Kidney (tissue), 13 donors: ENCODE measurements at regions not wholly inside any gene's neighbourhood (a gene's known extent, or its start where the extent isn't known, plus 50 kb on each side); places are given as distances from the start of the nearest gene placed in this dataset.

ENCODE experiments used
- DNase-seq, 5 donors: peaks; one replicate each; pipeline ENCODE4 v3.0.0-alpha.2; 2013 to 2020
- FAIRE-seq: peaks from 2 replicates; lab custom pipeline; 2012; peaks lifted over from hg19 to GRCh38; lab: Jason Lieb, UNC
- H3K27ac ChIP-seq, 2 donors: one replicate each; pipeline ENCODE4 v1.7.0; 2013; ENCODE audit warnings: low read depth in 2 of 2, low read length in 2 of 2, inconsistent platforms in 1 of 2
- H3K27me3 ChIP-seq: one replicate; pipeline ENCODE4 v1.7.1; 2013; ENCODE audit warnings: low read length, inconsistent platforms; ENCODE audit not compliant: control insufficient read depth, insufficient read depth
- H3K36me3 ChIP-seq, 3 donors: one replicate each; pipeline versions ENCODE4 v1.7.0 to v1.7.1; 2013; ENCODE audit warnings: low read length in 3 of 3, control low read depth in 1 of 3, inconsistent platforms in 1 of 3; ENCODE audit not compliant: insufficient read depth in 3 of 3, control insufficient read depth in 2 of 3
- H3K4me1 ChIP-seq, 3 donors: one replicate each; pipeline versions ENCODE4 v1.7.0 to v1.7.1; 2013; ENCODE audit warnings: low read length in 3 of 3, inconsistent platforms in 1 of 3, low read depth in 1 of 3; ENCODE audit not compliant: control insufficient read depth in 2 of 3, insufficient read depth in 2 of 3
- H3K4me3 ChIP-seq, 3 donors: one replicate each; pipeline versions ENCODE4 v1.7.0 to v1.8.1; 2013; ENCODE audit warnings: low read length in 3 of 3, control low read depth in 1 of 3, inconsistent platforms in 1 of 3
- H3K9ac ChIP-seq, 3 donors: one replicate each; pipeline versions ENCODE4 v1.7.0 to v1.7.1; 2013; ENCODE audit warnings: low read length in 3 of 3, control low read depth in 1 of 3, inconsistent platforms in 1 of 3
- H3K9me3 ChIP-seq, 3 donors: one replicate each; pipeline versions ENCODE4 v1.7.0 to v1.7.1; 2013; ENCODE audit warnings: low read length in 3 of 3, control low read depth in 1 of 3, inconsistent platforms in 1 of 3; ENCODE audit not compliant: control insufficient read depth in 2 of 3, insufficient read depth in 1 of 3
- intact Hi-C: fragments of 100-400 bp; cut with DNase I; formaldehyde crosslinking; loops from one replicate; pipeline ENCODE4 v1.11.1; 2022
- TF ChIP-seq, protein P1 (sequence below): IDR thresholded peaks from 3 replicates; pipeline ENCODE4 v1.5.1; 2012; ENCODE audit warnings: mild to moderate bottlenecking, moderate library complexity, borderline replicate concordance; ENCODE audit not compliant: insufficient read depth; ENCODE audit errors: extremely low read depth
- donor health status: control.
- donor health status: control.
- donor health status: control.
- donor health status: control.
- donor health status: control.
- donor health status: DM: yes; HTN: yes; CAD: no.
- donor health status: Normal renal cell carcinoma (clear cell type).

DNA sequence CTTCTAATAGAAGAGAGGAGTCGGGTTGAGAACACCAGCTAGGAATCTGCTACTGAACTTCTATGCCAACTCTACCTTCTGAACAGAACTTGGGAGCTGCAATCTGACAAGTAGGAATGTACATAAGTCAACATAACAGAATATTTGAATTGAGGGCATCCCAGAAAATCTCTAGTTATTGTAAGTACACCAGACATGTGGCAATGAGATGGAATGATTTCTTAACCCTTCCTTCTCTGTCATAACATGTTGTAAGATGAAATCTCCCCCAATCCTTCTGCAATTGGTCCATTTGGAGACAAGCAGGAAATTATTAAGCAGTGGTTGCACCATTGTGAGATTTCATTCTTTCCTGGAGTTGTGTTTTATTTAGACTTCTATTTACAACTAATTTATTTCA lies 68.7 kb upstream of the TMPO start:
- H3K27me3 ChIP-seq, result no peaks in the 10 kb centered on the region
- no peaks in the 10 kb centered on the region for H3K36me3 ChIP-seq
- no peak overlapping the region for H3K4me3 ChIP-seq
- DNase-seq (no peak), FAIRE-seq (no peak)
- intact Hi-C loops, result no loop called here
- no peak overlapping the region for H3K27ac ChIP-seq
- TF ChIP-seq, protein P1, sequence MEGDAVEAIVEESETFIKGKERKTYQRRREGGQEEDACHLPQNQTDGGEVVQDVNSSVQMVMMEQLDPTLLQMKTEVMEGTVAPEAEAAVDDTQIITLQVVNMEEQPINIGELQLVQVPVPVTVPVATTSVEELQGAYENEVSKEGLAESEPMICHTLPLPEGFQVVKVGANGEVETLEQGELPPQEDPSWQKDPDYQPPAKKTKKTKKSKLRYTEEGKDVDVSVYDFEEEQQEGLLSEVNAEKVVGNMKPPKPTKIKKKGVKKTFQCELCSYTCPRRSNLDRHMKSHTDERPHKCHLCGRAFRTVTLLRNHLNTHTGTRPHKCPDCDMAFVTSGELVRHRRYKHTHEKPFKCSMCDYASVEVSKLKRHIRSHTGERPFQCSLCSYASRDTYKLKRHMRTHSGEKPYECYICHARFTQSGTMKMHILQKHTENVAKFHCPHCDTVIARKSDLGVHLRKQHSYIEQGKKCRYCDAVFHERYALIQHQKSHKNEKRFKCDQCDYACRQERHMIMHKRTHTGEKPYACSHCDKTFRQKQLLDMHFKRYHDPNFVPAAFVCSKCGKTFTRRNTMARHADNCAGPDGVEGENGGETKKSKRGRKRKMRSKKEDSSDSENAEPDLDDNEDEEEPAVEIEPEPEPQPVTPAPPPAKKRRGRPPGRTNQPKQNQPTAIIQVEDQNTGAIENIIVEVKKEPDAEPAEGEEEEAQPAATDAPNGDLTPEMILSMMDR, result no peak
- H3K9me3 ChIP-seq, result no peaks in the 10 kb centered on the region
- H3K4me1 ChIP-seq, result no peaks in the 10 kb centered on the region
- no peak overlapping the region for H3K9ac ChIP-seq

DNA sequence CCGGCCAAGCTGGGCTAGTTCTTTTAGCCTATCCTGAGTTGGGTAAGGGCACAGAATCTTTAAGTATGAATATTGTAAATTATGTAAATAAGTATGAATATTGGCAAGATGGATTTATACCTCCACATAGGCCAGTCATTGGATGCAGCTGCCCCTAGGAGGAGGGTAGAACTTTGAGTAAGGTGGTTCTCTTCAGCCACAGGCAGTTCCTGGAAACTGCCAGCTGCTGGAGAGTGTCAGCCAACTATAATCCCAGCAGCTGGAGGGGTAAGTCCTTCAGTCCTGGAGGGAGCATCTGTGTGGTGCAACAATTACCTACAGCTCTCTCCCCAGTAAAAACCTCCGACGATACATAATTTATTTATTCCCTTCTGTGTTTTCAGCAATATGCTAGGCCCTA lies 65.8 kb upstream of the TMPO start:
- no peaks in the 10 kb centered on the region for H3K27me3 ChIP-seq
- H3K9ac ChIP-seq, result no peak overlapping the region
- no peaks in the 10 kb centered on the region for H3K36me3 ChIP-seq
- no peaks in the 10 kb centered on the region for H3K9me3 ChIP-seq
- H3K4me3 ChIP-seq, result no peak overlapping the region
- intact Hi-C loops, result no loop called here
- no peak overlapping the region for H3K27ac ChIP-seq
- FAIRE-seq (no peak), DNase-seq (no peak)
- no peaks in the 10 kb centered on the region for H3K4me1 ChIP-seq
- TF ChIP-seq, protein P1, result no peak

DNA sequence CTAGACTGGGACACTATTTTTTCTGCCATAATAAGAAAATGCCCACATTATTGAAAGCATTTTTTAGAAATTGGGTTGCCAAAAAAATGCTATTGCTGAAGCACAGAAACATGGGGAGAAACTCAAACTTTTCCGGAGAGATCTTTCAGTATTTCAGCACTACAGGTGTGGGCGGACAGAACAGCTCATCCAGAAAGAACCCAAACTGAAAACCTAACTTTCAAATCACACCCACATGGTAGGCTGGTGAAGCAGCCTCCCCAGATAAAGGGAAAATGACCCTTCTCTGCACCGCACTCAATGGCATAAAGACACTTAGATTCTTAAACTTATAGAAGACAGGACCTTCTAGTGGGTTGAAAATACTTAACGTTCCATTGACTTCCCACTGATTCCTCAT lies 62.3 kb upstream of the TMPO start:
- no peak for FAIRE-seq
- Histone ChIP-seq H3K4me3 (no peak overlapping the region), H3K4me1 (peaks cover 0 to 3% (median 0%) of the 10 kb centered on the region in 3 donors), H3K9ac (no peak overlapping the region), H3K27ac (no peak overlapping the region), H3K36me3 (no peaks in the 10 kb centered on the region), H3K27me3 (no peaks in the 10 kb centered on the region), H3K9me3 (no peaks in the 10 kb centered on the region)
- no peak for DNase-seq
- intact Hi-C loops, result no loop called here
- TF ChIP-seq, protein P1, result no peak

DNA sequence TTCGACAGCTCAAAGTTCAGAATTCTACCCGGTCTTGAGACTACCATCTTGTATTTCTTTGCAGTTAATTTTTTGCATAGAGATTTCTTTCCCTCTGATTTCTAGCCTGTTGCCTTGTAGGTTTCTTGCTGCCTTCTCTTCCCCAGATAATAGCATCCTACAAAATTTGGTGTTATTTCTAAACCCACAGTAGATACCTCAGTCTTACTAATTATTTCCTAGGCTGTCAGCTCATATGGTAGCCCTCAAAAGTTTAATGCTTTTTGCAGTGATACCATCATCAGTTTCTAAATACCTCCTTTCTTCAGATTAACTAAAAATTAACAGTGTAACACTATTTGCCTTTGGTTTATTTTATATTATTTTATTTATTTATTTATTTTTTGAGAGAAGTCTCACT lies 61.9 kb upstream of the TMPO start:
- TF ChIP-seq, protein P1, result no peak
- no peak overlapping the region for H3K4me3 ChIP-seq
- FAIRE-seq (no peak), DNase-seq (no peak)
- H3K9ac ChIP-seq, result no peak overlapping the region
- no peaks in the 10 kb centered on the region for H3K9me3 ChIP-seq
- H3K27me3 ChIP-seq, result no peaks in the 10 kb centered on the region
- no peaks in the 10 kb centered on the region for H3K36me3 ChIP-seq
- H3K27ac ChIP-seq, result no peak overlapping the region
- H3K4me1 ChIP-seq, result peaks cover 0 to 3% (median 0%) of the 10 kb centered on the region in 3 donors
- intact Hi-C loops, result no loop called here
